22Rv1 (cell line): ENCODE measurements at regions not wholly inside any gene's neighbourhood (a gene's known extent, or its start where the extent isn't known, plus 50 kb on each side); places are given as distances from the start of the nearest gene placed in this dataset.

ENCODE experiments used
- CTCF ChIP-seq: fragments of 450-650 bp; IDR thresholded peaks from 2 replicates; pipeline ENCODE4 v1.5.1; 2017; ENCODE audit warnings: mild to moderate bottlenecking
- ZFX ChIP-seq: fragments of 450-650 bp; IDR thresholded peaks from 2 replicates; pipeline ENCODE4 v1.6.1; 2017; ENCODE audit warnings: antibody characterized with exemption, borderline replicate concordance

- TF ChIP-seq CTCF (no peak), ZFX (no peak)
Measured at GRCh38 chr16:5791011-5791657, 693.5 kb upstream of the EEF2KMT start.
